Chondrocyte (in vitro differentiated cells): ENCODE measurements at regions not wholly inside any gene's neighbourhood (a gene's known extent, or its start where the extent isn't known, plus 50 kb on each side); places are given as distances from the start of the nearest gene placed in this dataset.

Source experiments
- DNase-seq: peaks from one replicate; pipeline ENCODE4 v3.0.0; 2021; ENCODE audit warnings: mixed read lengths, low spot score
- H3K27ac Mint-ChIP-seq: one replicate; pipeline ENCODE4 v1.8.0; 2021; ENCODE audit warnings: mild to moderate bottlenecking, moderate library complexity, mixed read lengths; ENCODE audit not compliant: unreplicated experiment
- H3K27me3 Mint-ChIP-seq: 2 replicates; pipeline ENCODE4 v1.8.0; 2021; ENCODE audit warnings: low read depth, mixed read lengths
- H3K36me3 Mint-ChIP-seq: 2 replicates; pipeline ENCODE4 v1.8.0; 2021; ENCODE audit warnings: low read depth, mixed read lengths
- H3K4me1 Mint-ChIP-seq: 2 replicates; pipeline ENCODE4 v1.8.0; 2021; ENCODE audit warnings: low read depth, mild to moderate bottlenecking, mixed read lengths
- H3K4me3 Mint-ChIP-seq: one replicate; pipeline ENCODE4 v1.8.0; 2021; ENCODE audit warnings: mild to moderate bottlenecking, moderate library complexity, mixed read lengths; ENCODE audit not compliant: unreplicated experiment
- H3K9me3 Mint-ChIP-seq: 2 replicates; pipeline ENCODE4 v1.8.0; 2021; ENCODE audit warnings: low read depth, mixed read lengths
- CTCF ChIP-seq: fragments of 200-600 bp; sonication (generic); IDR thresholded peaks from 2 replicates; pipeline ENCODE4 v1.5.0; 2021; ENCODE audit warnings: antibody characterized with exemption, mild to moderate bottlenecking, moderate library complexity

DNA sequence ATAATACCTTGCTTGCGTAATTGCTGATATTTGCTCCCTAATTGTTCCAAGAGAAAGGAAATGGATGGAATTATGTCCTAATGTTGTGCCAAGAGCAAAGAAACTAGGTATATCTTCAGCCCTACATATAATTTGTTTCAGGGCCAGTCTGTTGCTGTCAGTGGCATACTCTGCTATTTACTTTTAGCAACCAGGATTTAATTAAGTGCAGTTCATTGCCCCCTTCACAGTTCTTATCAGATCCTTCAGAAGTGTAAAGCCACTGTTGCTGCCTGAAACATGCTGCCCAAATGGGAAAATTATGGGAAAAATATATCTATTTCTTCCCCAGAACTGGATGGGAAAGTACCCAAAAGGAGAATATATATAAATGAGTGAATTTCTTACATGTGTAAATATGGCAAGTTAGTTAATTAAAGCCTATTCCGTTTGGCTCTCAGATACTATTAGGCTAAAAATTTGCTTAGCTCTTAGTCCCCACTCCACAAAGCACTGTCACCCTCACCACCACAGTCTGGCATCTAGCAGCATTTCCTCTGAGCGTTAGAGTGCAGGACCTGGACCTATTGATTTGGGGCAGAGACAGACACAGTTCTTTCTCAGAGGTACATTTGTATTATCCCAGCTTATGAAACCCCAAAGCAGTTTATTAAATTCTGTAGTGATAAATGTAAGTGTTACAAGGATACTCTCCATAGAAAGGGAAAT, 72.8 kb upstream of the DTNA start:
- H3K9me3 Mint-ChIP-seq = no peaks in the 10 kb centered on the region
- H3K27me3 Mint-ChIP-seq = peaks cover 5% of the 10 kb centered on the region
- H3K4me3 Mint-ChIP-seq = no peak overlapping the region
- no peaks in the 10 kb centered on the region for H3K36me3 Mint-ChIP-seq
- no peak overlapping the region for H3K27ac Mint-ChIP-seq
- TF ChIP-seq CTCF = no peak
- H3K4me1 Mint-ChIP-seq = no peaks in the 10 kb centered on the region
- DNase-seq = no peak

DNA sequence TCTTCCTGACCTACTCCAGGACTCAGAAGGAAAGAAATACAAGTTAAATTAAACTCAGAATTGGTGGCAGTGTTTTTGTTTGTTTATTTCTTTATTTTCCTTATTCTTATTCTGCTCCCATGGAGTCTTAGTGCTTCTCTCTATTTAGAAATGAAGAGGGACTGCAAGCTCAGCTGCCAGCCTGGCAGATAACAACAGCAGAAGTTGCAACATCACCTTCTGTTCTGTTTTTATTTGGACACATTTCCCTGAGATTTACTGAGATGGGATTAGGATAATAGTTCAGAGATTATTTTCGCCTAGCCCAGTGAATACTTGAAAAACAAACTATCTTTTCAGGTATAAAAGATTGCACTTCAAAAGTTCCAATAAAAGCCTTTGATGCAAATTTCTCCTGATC, 70.4 kb upstream of the DTNA start:
- no peak overlapping the region for H3K27ac Mint-ChIP-seq
- no peaks in the 10 kb centered on the region for H3K27me3 Mint-ChIP-seq
- TF ChIP-seq CTCF = no peak
- no peaks in the 10 kb centered on the region for H3K9me3 Mint-ChIP-seq
- no peaks in the 10 kb centered on the region for H3K36me3 Mint-ChIP-seq
- peaks cover 3% of the 10 kb centered on the region for H3K4me1 Mint-ChIP-seq
- no peak for DNase-seq
- no peak overlapping the region for H3K4me3 Mint-ChIP-seq

GRCh38 chr18:34640276-34640675, 69.8 kb upstream of the DTNA start:
- H3K27ac Mint-ChIP-seq = no peak overlapping the region

GRCh38 chr18:34643989-34644388, 66.1 kb upstream of the DTNA start:
- TF ChIP-seq CTCF = peak; percentile 74
- Mint-ChIP-seq H3K4me3 (no peak overlapping the region), H3K36me3 (no peaks in the 10 kb centered on the region), H3K27me3 (no peaks in the 10 kb centered on the region), H3K27ac (no peak overlapping the region), H3K4me1 (peaks cover 8% of the 10 kb centered on the region), H3K9me3 (no peaks in the 10 kb centered on the region)
- DNase-seq = no peak

More at GRCh38 chr18:34640276-34640675, 69.8 kb upstream of the DTNA start:
- peaks cover 3% of the 10 kb centered on the region for H3K4me1 Mint-ChIP-seq
- no peak for TF ChIP-seq CTCF
- DNase-seq = no peak
- no peaks in the 10 kb centered on the region for H3K27me3 Mint-ChIP-seq
- H3K4me3 Mint-ChIP-seq = no peak overlapping the region
- no peaks in the 10 kb centered on the region for H3K36me3 Mint-ChIP-seq
- H3K9me3 Mint-ChIP-seq = no peaks in the 10 kb centered on the region

- Mint-ChIP-seq H3K4me1 (peaks cover 16% of the 10 kb centered on the region), H3K36me3 (no peaks in the 10 kb centered on the region), H3K27ac (no peak overlapping the region), H3K9me3 (no peaks in the 10 kb centered on the region), H3K27me3 (no peaks in the 10 kb centered on the region), H3K4me3 (no peak overlapping the region)
- DNase-seq = no peak
- TF ChIP-seq CTCF = no peak
Observed at GRCh38 chr18:34647251-34647650, 62.8 kb upstream of the DTNA start.
